ENCODE measurements at regions not wholly inside any gene's neighbourhood (a gene's known extent, or its start where the extent isn't known, plus 50 kb on each side); places are given as distances from the start of the nearest gene placed in this dataset.
"Not testable (repeated sequence)": the region's sequence is repeated elsewhere in the genome, so short reads cannot be mapped to it uniquely, and the experiment has no call there.

GRCh38 chr10:23493711-23494110, 54.8 kb downstream of the OTUD1 start:
- no peak for DNase-seq (ENCODE audit: low read depth in 4 of 4, low spot score in 3 of 4)

GRCh38 chr10:23496727-23497126, 57.9 kb downstream of the OTUD1 start:
- DNase-seq (ENCODE audit: low read depth in 4 of 4, low spot score in 3 of 4) = no peak

- DNase-seq (ENCODE audit: low read depth in 4 of 4, low spot score in 3 of 4) = no peak
These were observed 60.7 kb downstream of the OTUD1 start for GRCh38 chr10:23499372-23500132.

GRCh38 chr10:23505797-23506465, 67.1 kb downstream of the OTUD1 start:
- no peak for DNase-seq (ENCODE audit: low read depth in 4 of 4, low spot score in 3 of 4)

GRCh38 chr10:23512355-23513058, 73.6 kb downstream of the OTUD1 start:
- DNase-seq (ENCODE audit: low read depth in 4 of 4, low spot score in 3 of 4) = no peak

- not testable (repeated sequence) for DNase-seq (ENCODE audit: low read depth in 4 of 4, low spot score in 3 of 4)
These were observed 74.7 kb downstream of the OTUD1 start for GRCh38 chr10:23513621-23514020.

GRCh38 chr10:23514321-23514720, 75.4 kb downstream of the OTUD1 start:
- DNase-seq (ENCODE audit: low read depth in 4 of 4, low spot score in 3 of 4) = no peak

GRCh38 chr10:23516530-23516929, 77.7 kb downstream of the OTUD1 start:
- no peak for DNase-seq (ENCODE audit: low read depth in 4 of 4, low spot score in 3 of 4)

GRCh38 chr10:23517155-23517554, 78.3 kb downstream of the OTUD1 start:
- DNase-seq (ENCODE audit: low read depth in 4 of 4, low spot score in 3 of 4) = no peak

- DNase-seq (ENCODE audit: low read depth in 4 of 4, low spot score in 3 of 4) = no peak
These were observed 82.9 kb downstream of the OTUD1 start for GRCh38 chr10:23521735-23522134.

- no peak for DNase-seq (ENCODE audit: low read depth in 4 of 4, low spot score in 3 of 4)
These were observed 83.5 kb downstream of the OTUD1 start for GRCh38 chr10:23522345-23522744.

- no peak for DNase-seq (ENCODE audit: low read depth in 4 of 4, low spot score in 3 of 4)
These were observed 84.4 kb downstream of the OTUD1 start for GRCh38 chr10:23523251-23523650.

GRCh38 chr10:23525406-23525805, 86.5 kb downstream of the OTUD1 start:
- DNase-seq (ENCODE audit: low read depth in 4 of 4, low spot score in 3 of 4) = no peak

GRCh38 chr10:23528419-23528818, 89.5 kb downstream of the OTUD1 start:
- no peak for DNase-seq (ENCODE audit: low read depth in 4 of 4, low spot score in 3 of 4)

GRCh38 chr10:23529625-23530024, 90.8 kb downstream of the OTUD1 start:
- DNase-seq (ENCODE audit: low read depth in 4 of 4, low spot score in 3 of 4) = no peak

- DNase-seq (ENCODE audit: low read depth in 4 of 4, low spot score in 3 of 4) = no peak
These were observed 91.2 kb downstream of the OTUD1 start for GRCh38 chr10:23530079-23530478.

GRCh38 chr10:23533212-23533611, 94.3 kb downstream of the OTUD1 start:
- DNase-seq (ENCODE audit: low read depth in 4 of 4, low spot score in 3 of 4) = no peak

- no peak for DNase-seq (ENCODE audit: low read depth in 4 of 4, low spot score in 3 of 4)
These were observed 95.5 kb downstream of the OTUD1 start for GRCh38 chr10:23534326-23534725.

GRCh38 chr10:23534761-23535160, 95.9 kb downstream of the OTUD1 start:
- DNase-seq (ENCODE audit: low read depth in 4 of 4, low spot score in 3 of 4) = no peak

GRCh38 chr10:23535381-23535780, 96.5 kb downstream of the OTUD1 start:
- DNase-seq (ENCODE audit: low read depth in 4 of 4, low spot score in 3 of 4) = no peak

- DNase-seq (ENCODE audit: low read depth in 4 of 4, low spot score in 3 of 4) = no peak
These were observed 100.1 kb downstream of the OTUD1 start for GRCh38 chr10:23538968-23539367.

Data from right renal pelvis (tissue), 4 donors.